NCI-H345 treated with DMSO at 0.1 percent for 48 hours (cell line): ENCODE measurements at regions not wholly inside any gene's neighbourhood (a gene's known extent, or its start where the extent isn't known, plus 50 kb on each side); places are given as distances from the start of the nearest gene placed in this dataset.
"Not testable (repeated sequence)": the region's sequence is repeated elsewhere in the genome, so short reads cannot be mapped to it uniquely, and the experiment has no call there.

Experiments
- DNase-seq: peaks from one replicate; lab custom pipeline; 2025; ENCODE audit not compliant: unreplicated experiment; lab: John Stamatoyannopoulos, UW

DNA sequence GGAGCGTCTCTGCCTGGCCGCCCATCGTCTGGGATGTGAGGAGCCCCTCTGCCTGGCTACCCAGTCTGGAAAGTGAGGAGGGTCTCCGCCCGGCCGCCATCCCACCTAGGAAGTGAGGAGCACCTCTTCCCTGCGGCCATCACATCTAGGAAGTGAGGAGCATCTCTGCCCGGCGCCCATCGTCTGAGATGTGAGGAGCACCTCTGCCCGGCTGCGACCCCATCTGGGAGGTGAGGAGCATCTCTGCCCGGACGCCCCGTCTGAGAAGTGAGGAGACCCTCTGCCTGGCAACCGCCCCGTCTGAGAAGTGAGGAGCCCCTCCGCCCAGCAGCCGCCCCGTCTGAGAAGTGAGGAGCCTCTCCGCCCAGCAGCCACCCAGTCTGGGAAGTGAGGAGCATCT lies 84.5 kb downstream of the IDS start:
- not testable (repeated sequence) for DNase-seq

DNA sequence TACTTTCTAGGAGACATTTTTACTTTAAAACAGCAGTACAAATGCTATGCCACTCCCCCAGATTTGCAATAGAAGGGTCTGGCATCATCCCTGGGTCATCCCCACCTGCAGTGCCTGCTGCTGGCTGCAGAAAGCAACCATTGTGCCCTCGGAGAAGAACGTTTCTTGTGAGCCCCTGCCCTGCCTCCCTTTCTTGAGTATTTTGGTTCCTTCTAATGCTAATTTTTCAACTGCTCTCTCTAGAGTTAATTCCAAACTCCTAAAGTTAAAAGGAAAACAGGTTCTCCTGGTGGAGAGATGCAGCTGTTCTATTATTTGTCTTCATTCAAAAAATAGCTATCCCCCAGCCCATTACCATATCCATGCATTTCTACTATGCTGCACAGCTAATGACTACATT lies 107.1 kb downstream of the IDS start:
- DNase-seq, result no peak

DNA sequence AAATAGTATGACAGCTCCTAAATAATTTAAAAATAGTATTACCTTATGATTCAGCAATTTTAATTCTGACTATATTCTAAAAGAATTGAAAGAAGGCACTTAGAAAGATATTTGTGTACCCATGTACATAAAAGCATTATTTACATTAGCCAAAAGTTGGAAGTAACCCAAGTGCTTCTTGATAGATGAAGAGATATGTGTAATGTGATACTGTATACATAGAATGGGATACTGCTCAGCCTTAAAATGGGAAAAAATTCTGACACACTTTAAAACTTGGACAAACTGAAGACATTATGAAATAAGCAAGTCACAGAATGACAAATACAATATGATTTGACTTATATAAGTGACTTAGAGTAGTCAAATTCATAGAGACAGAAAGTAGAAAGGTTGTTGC lies 112.2 kb downstream of the IDS start:
- DNase-seq, result no peak

DNA sequence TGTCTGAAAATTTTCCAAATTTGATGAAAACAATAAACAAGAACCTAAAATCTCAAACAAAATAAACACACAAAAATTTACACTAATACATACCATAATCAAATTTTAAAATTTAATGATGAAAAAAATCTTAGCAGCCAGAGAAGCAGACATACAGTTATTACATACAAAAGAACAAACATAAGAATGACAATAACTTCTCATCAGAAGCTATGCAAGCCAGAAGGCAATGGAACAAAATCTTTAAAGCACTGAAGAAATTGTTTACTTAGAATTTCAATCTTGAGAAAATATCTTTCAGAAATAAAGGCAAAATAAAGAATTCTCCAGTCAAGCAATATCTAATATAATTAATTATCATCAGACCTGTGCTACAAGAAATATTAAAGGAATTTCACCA lies 121.3 kb downstream of the IDS start:
- no peak for DNase-seq

DNA sequence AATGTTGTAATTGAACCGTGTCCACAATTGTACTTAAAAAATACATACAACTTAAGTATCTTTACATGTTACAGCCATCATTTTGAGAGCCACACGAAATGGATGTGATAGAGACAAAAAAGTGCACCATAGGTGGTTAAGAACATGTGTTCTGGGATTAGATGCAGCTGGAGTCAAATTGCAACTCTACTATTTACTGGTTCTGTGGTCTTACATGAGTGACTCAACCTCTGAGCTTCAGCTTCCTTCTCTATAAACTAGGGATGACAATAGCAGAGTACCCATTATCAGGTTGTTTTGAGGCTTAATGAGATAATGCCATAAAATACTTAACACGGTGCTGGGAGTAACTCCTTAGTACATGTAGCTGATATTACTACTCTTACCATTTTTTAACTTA lies 130.4 kb downstream of the IDS start:
- peak; percentile 43 for DNase-seq

DNA sequence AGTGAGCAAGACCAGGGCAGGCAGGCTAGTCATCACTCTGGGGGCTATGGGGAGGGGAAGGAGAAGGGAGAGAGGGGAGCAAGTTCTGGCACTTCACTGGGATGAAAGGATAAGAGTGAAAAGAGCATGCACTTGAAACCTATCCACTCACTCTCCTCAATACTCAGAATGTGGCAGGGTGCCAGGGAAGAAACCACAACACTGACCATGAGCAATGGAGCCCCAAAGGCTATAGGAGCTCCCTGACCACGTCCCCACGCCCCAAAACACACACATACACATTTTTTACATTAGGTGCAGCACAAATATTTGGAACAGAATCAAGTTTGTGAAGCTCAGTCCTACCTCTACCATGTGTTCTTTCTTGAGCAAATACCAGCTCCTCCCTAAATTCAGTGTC lies 132.2 kb downstream of the IDS start:
- no peak for DNase-seq

DNA sequence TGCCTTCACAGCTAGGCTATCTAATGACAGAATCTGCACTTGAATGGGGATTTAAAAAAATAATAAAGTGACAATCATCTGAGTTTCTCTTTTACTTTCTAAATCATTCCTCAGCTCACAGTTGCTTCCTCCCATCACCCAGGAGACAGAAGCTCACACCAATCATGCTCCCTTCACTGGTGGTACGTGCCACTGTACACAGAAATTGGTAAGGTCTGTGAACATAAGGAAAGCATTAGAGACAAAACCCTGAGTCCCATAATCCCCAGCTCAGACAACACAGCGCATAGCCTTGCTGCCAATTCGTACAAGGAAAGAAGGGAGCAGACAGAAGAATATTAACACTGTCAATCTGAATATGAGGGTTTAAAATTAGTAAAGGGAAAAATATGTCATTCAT lies 133.1 kb downstream of the IDS start:
- no peak for DNase-seq

DNA sequence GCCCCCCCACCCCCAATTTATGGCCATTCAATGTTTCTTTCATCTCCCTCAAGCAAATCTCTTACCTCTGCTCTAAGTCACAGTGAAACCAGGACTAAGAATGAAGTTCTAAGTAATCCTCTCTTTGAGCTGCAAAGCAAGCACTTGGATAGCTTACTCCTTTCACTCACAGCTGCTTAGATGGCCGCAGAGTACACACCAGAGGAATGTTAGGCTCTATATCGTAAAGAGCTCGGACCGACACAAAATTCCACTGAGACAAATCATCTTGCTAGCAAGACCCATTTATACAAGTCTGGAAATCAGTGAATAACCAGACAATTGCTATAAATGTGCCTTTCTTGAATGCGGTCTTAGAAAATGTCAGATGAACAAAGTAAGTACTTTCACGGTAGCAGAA lies 135.0 kb downstream of the IDS start:
- DNase-seq, result no peak

DNA sequence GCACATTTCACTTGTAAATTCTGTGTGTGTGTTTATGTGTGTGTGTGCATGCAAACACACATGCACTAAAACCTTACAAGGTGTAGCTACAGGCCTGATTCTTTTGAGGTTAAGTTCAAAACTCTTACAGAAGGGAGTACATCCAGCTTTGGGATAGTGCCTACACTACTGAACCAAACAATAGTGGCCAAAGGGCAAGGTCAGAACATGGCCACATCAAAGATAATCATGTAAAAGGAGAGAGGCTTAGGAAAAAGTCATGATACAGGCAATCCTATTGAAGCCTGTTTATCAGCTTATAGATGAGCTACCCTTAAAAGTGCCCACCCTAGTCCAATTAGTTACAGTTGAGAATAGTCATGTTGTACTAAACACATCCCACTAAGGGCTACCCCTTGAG lies 139.6 kb downstream of the IDS start:
- DNase-seq, result no peak

DNA sequence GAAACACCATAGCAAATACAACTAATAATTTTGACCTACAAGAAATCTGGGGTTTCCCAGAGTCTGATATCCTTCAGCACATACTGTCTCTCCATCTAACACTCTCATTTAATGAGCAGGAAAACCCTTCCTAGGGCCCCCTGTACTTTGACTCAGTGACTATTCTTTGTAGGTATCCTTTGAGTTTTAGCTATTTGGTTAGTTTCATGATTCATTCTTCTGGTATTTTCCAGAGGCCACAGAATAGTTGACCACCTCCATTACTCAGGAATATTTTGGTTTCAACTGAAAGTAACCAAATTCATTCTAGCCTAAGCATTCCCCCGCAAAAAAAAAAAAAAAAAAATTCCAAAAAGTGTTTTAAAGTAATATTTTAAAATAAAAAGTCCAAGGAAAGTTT lies 140.0 kb downstream of the IDS start:
- no peak for DNase-seq

DNA sequence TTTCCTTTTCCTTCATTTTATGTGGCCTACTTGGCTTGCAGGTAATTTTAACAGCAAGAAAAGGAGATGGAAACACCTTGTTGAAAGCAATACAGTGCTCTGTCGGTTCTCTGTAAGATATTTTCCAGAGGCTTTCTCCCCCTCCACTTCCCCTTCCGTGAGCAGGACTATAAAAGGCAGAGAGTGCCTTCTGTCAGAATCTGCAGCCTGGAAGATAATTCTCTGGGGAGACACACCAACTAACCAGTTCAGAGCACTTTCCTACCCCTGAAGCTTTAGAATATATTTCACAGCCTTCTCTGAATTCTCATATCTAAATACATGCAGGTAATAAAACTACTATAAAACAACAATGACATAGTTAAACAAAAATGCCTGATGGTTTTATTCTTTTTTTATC lies 141.1 kb downstream of the IDS start:
- no peak for DNase-seq

DNA sequence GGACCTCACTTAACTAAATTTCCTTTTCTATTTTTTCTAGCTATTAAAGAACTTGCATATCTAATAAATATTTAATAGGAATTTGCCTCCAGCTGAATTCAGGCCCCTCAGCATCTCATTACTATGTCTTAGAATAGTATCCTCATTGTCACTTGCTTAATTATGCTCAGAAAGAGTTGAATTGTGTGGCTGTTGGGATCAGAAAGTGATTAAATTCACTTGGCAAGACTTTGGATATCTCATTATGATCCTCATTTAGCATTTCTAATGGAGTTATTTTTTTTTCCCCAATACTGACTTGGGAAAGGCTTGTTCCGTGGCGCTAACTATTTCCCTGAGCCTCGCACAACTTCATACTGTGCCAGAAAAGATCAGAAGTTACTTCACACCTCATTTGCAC lies 158.8 kb downstream of the IDS start:
- DNase-seq, result no peak

DNA sequence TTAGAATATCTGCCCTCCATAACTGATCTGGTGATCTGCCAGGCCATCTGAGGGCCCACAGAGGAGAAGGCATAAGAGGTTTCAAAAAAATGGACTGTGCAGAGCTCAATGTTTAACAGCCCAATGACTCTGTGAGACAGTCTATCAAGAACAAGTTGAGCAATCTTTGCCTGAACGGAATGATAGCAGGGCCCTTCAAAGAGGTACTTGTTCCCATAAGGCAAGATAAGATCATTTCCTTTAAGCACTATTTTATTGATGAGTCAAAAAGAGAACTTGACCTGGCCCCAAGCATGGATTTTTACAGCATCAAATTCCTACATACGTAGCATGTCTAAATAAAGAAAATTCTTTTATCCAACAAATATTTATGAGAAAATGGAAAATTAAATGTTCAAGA lies 182.8 kb downstream of the IDS start:
- no peak for DNase-seq

DNA sequence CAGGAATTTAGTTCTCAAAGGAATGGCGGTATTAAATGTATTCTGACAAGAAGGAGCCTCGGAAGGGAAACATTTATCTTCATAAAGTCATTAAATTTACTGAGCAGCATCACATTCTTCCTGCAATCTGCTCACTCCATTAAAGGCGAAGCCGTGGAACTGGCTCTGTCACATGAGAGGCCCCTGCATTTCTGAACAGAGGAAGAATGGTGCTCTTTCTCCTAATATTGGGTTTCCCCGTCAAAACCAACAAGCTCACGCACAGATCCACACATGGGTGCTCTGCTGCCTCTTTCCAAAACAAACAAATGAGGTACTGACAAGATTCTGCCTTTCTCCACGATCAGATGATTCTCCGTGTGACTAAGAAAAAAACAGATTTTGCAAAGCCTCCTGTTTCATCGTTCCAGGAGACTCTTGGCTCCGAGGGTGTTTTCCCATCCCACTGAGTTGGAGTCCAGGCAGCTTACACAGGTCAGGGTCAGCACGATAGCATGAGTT lies 191.2 kb downstream of the IDS start:
- DNase-seq, result no peak

DNA sequence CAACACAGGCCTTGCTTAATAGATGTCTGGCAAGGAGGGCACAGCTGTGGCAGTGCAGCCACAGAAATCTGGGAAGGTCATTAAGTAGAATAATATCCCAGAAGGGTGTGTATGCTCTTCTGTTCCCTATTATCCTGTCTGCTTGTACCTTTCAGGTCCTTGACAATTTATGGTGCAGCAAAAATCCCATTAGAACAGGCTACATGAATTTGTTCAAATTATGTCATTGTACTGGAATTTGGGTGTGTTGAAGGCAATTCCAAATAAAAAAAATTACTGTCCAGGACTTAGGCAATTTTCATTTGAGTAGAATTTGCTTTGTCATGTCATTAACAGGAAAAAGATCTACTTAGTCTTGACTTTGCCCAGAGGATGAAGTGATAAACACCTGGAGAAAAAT lies 192.1 kb downstream of the IDS start:
- no peak for DNase-seq

DNA sequence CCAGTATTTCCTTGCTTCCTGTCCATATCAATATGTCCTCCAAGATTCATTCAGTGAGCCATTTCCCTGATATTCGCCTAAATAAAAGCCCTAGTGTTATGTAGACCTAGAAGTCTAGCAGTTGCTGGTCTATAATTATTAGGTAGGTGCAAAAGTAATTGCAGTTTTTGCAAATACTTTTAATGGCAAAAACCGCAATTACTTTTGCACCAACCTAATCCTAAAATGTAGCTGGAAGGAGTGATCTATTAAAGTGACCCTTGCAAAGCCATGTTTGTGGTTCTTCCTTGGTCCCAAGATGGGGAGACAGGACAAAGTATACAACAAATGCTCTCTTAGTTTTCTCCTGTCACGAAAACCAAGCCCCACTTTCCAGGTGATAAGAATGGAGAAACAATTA lies 193.0 kb downstream of the IDS start:
- DNase-seq, result no peak

DNA sequence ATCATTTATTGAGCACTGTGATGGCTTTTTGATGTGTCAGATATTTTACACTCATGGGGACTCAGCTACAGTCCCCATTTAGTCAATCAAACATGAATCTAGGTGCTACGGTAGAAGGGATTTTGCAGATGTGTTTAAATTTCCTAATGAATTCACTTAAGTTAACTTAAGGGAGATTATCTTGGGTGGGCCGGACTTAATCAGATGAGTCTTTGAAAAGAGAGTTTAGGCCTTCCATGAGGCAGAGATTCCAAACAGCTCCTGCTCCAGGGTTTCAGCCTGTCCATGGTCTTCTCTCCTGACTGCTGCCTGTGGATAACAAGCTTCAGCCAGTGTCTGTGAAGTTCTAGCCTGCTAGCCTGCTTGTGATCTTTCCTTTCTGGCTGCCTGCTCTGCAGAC lies 202.4 kb downstream of the IDS start:
- DNase-seq, result no peak

DNA sequence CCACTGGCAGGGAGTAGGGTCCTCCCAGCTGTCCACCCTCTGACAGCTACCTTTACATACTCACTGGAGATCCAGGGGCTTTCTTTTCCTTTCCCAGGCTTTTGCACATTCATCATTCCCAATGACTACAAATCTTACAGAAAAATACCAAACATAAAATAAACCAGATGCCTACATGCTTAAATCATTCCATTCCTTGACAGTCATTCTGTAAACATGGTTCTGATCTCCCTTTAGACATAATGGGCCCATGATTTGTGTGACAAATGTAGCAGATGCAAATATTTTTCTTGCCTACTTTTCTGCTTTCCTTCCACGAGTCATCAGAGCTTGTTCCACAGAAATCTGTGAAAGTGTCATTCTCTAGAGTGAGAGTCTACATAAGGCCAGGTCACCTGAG lies 207.0 kb downstream of the IDS start:
- no peak for DNase-seq

DNA sequence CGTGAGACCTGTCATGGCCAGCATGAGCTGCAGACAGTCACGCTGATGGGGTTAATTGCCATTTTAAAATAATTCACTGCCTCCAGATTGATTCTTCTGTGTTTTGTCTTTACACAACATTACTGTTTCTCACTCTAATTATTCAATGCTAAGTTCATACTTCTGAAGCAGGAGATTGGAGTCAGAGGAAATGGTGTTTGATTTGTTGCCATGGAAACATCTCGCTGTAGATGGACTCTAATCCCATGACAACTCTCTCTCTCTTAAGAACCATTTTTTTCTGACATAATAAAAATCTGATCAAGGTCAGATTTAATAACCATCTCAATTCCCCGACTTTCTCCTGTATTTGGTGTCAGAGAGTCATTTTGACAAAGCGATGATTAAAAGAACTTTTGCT lies 209.0 kb downstream of the IDS start:
- no peak for DNase-seq

DNA sequence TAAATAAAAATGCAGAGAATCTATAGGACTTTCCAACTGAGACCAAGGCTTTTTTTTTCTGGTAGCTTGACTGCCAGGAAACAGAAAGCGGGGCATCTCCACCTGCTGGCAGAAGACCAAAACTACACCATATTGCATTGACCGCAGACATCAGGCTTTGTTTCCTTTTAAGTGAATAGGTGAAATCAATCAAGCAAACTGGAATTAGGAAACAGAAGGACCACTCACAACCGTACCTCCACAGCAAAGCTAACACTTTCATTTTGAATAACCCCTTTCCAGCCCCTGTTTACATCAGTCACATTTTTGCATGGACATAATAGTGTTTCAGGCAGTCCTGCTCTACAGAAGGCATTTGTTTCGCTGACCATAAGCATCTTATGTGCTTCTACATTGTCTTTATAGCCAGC lies 218.2 kb downstream of the IDS start:
- DNase-seq, result peak; percentile 1

DNA sequence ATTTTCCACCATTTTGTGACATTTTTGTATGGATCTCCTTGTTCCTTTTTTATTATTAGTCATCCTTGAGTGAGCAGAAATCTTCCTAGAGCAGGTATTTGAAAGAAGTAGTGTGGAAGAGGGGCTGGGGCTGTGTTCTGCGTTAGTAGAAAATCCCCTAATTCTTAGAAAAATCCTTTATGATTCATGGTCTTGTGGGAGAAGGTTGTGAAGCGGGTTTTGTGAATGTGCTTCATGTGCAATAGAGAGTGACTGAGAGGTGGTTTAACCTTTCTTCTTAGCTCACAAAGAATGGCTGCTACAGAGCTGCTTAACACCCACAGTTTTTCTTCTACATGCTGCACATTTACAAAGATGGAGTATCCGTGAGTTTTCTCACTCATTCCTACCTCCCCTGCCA lies 220.5 kb downstream of the IDS start:
- DNase-seq, result no peak

DNA sequence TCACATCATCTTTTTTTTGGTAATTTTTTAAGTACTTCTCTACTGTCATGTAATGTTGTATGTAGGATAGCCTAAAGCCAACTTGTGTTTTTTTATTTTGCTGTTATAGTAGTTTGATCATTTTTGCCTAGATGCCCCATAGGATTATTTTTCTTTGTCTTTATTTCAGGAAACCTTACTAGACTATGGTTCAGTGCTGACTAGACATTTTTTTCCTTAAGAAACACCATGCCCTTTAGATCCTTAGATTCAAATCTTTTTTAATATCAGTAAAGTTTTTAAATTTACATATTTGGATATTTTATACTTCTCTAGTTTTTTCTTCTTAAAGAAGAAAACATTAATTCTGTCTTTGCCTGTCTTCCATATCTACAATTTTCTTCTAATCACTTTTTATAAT lies 221.3 kb downstream of the IDS start:
- no peak for DNase-seq

DNA sequence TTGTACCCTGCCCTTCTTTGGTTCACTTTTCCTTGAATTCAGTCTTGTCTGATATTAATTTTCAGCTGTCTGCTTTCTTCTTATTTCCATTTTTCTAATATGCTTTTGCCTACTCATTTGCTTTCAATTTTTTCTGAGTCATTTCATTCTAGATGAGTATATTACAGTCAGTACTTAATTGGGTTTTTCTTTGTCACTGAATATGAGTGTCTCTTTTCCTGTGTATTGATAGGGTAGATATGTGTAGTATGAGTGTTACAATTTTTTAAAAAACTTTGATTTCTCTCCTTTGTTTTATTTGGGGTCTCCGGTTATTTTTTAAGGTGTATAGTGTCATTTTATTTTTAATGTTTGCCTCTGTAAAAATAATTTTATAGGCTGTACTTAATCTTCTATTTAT lies 222.2 kb downstream of the IDS start:
- no peak for DNase-seq

DNA sequence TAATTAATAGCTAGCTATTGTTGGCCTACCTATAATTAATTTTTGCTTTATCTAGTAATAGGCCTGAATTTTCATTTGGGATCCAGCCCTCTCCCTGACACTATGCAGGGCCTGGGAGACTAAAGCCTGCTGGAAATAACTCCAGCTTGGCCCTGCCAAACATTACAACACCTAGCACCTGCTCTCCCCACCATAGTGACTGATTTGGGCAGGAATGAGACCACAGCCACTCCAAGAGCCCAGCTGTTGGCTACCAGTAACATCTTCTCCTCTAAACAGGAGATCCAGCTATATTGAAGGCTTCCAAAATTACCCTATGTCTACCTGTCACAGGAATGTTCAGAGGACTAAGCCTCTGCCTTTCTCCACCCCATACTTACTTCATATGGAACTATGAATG lies 225.1 kb downstream of the IDS start:
- no peak for DNase-seq
